OCI-M2 (cell line): ENCODE measurements at regions not wholly inside any gene's neighbourhood (a gene's known extent, or its start where the extent isn't known, plus 50 kb on each side); places are given as distances from the start of the nearest gene placed in this dataset.
"Not testable (repeated sequence)": the region's sequence is repeated elsewhere in the genome, so short reads cannot be mapped to it uniquely, and the experiment has no call there.

Experiments used
- DNase-seq: peaks from one replicate; lab custom pipeline; 2025; ENCODE audit not compliant: unreplicated experiment; lab: John Stamatoyannopoulos, UW

DNA sequence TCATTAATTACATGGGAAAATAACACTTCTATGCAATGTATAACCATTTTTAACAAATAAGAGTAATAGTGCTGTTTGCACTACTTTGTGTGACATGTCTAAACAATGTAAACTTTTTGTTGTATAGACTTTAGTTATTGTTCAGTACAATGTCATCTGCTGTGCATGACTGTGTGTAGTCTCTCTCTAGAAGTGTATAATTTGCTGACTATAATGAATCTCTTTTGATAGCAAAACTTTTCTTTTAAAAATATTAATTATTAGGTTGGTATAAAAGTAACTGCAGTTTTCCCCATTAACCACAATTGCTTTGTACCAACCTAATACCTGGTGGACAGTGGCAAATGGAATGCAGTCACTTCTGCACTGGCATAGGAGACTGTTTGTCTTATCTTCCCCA lies 124.2 kb upstream of the SGK1 start:
- no peak for DNase-seq

DNA sequence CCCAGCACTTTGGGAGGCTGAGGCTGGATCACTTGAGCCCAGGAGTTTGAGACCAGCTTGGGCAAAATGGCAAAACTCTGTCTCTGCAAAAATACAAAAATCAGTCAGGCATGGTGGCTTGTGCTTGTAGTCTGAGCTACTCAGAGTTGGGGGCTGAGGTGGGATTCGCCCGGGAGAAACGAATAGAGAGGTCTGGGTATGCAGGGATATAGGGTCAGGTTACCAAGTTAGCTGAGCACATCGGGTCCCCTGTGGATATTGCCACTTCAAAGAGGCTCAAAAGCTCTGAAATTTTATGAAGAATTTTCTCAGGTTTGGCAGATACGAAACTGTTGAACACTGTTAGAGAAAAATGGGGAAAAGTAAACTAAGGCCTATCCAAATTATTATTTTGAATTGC lies 120.9 kb upstream of the SGK1 start:
- DNase-seq, result no peak

DNA sequence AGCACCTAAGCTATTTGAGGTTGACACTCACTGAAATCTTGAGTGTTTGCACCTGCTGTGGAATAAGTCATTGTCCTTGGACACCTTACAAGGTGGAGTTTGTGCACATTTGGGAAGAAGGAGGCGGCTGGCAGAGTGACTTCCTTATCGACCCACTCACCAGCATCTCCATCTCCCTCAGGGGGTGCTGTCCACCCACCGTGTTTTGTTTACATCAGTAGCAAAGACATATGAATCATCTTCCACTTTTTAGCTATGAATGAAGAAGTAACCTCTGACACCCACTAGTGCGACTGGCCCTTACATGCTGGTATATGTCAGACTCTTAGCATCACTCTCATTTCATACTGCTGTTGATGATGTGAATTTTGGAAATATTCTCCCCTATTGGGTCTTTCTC lies 119.5 kb upstream of the SGK1 start:
- no peak for DNase-seq

DNA sequence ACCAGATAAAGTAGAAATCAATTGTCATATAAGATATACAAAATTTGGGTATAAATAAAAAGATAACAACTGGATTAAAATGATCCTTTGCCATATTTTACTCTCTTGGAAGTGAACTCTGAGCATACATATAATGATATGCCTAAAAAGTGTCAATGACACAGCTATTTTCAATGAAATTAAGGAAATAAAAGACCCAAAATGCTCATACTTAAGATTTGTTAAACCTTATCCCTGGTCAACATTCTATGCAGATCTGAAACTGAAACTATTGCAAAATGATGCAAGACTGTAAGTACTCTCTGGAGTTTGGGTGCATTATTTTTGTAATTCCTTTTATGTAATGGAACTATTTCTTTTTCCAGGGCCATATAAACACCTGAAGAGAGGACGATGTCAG lies 119.0 kb upstream of the SGK1 start:
- no peak for DNase-seq

DNA sequence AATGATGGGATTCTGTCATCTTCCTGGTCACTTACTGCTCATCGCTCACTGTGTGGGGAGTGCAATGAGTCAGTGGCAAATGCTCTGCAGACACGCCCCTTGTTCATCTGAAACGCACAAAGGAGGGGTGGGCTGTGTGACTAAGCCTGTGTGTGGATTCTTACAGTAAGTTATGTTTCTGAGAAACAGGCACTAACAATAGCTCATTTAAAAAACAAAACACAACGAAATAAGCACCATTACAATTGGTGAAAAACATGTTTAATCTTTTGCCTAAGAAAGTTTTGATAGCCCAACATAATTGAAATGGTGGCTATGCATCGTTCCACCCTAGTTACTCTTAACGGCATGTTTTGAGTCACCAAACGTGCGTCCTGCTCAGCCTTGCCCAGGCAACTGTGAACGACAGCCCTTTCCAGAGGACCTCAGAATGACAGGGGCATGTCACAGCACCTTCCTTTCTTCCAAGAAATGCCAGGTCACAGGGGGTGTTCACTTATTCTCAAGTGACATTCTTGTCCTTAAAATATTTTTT lies 118.4 kb upstream of the SGK1 start:
- no peak for DNase-seq

DNA sequence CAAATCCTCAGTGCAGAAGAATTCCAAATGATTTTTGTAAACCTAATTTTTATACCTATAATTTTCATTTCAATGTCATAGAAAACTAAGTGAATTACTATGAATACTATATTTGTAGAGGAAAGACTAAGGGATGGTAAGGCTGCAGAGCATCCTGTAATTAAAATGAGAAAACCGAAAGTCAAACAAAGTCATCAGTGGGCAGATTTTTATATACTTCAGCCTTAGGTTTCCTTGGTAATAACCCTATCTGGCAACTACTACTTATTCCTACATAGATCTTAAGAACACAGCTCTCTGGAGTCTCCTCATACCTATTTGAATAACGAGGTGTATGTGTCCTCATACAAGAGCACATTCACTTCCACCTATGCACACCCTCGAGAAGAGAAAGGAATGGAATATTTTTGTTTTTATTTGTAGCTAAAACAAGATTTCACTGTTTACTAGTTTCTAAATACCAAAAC lies 117.9 kb upstream of the SGK1 start:
- DNase-seq, result no peak

DNA sequence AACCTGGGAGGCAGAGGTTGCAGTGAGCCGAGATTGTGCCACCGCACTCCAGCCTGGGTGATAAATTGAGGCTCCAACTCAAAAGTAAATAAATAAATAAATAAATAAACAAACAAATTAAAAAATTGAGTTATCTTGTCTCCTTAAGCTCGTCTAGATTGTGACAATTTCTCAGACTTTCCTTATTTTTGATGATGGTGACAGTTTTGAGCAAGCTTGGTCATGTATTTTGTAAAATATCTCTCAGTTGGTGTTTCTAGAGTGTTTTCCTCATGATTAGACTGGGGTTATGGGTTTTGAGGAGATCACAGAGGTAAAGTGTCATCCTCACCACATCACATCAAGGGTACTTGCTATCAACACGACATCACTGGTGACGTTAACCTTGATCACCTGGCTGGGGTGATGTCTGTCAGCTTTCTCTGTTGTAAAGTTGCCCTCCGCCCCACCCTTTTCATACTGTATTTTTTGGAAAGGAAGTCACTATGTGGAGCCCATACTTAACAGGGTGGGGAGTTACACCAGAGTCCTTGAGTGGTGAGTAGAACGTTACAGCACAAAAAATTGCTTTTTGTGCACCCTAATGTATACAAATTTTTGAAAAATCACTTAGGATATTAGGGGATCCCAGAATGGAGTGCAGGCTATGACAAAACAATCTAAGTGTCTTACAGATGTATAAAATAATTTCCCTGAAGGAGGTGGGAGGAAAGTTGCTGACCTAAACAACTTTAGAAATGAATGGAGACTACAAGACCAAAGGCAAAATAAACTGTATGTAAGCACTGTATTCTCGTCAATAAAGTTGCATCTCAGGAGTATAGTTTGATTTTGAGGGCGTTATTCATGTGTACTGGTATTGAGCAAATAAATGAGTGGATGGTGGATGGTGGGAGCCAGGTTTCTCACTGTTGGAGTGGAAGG lies 116.4 kb upstream of the SGK1 start:
- DNase-seq, result no peak

DNA sequence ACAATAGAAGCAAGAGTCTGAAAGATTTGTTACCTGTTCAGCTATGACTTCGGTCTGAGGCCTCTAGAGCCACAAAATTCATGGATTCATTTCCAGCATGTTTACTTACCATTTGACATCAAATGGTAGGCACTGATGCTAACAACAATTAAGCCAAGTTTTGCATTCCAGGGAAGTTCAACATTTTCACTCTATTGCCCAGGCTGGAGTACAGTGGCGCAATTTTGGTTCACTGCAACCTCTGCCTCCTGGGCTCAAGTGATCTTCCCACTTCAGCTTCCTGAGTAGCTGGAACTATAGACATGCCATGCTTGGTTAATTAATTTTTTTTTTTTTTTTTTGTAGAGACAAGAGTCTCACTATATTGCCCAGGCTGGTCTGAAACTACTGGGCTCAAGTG lies 114.1 kb upstream of the SGK1 start:
- no peak for DNase-seq

DNA sequence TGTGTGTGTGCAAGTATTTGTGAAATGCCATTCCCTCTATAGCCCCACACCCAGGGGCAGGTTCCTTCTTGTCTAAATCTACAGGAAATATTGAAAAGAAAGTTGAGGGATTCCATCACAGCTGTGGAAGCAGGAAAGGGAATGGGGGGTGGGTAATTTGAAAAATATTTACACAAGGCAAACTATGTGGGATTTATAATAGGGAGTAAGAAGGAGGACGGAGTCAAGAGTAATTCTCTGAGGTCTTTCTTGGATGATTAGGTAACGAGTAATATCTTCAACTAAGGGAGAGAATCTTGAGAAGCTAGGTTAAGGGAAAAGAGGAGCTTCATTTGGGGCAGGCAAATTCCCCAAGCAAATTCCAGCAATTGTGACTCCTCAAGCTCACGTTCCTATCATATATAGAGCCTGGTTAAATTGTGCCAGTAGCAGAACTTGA lies 113.5 kb upstream of the SGK1 start:
- DNase-seq, result no peak

DNA sequence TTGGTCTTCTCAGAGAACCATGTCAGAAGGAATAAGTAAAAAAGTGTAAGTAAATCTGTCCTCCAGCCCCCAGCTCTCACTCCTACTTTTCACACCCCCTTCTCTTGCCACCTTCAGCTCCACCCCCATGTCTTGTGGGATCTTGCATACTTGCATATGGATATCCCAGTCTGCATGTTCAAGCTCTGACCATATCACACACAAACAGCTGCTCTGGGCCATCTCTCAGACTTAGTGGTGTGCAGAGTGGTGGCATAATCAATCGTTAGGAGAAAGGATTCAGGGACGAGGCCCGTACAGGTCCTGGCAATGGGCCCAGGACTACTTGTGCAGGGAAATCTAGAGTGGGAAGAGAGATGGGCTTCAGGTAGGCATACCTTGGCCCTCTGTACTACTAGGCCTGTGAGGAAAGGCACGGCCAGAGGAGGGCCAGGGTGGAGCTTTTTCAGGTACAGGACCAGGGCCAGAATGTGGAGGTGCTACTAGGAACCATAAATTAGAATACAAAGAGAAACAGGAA lies 112.0 kb upstream of the SGK1 start:
- DNase-seq, result no peak

DNA sequence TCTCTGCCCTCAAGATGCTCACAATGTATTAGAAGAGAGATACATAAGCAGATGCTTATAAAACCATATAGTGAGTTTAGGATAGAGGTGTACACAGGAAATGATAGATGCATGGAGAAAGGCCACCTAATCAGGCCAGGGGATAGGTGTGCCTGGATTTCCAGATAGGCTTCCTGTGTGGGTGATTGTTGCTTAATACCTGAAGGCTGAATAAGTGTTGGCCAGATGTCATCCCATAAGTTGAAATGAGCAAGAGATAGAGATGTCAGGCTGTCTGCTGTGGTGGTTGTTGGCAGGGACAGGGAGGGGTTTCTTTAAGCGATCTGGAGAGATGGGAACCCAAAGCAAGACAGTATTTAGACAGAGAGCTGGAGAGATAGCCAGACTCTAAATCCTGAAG lies 109.8 kb upstream of the SGK1 start:
- no peak for DNase-seq

DNA sequence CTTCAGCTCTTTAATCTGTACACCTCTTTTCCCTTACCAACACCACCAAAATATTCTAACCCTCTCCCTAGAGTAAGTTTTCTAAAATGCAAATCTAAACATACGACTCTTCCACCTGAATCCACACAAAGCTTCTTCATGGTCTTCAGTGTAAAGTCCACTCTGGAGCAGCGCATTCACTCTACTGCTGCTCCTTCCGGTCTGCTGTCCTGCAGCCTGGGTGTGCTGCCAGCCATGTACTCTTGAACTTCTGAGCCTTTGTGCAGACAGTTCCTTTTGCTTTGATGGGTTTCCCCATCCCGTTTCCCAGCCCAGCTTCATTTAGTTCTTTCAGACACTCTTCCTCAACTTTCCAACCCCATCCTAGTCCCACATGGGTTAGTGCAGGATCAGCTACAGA lies 108.7 kb upstream of the SGK1 start:
- DNase-seq, result no peak

DNA sequence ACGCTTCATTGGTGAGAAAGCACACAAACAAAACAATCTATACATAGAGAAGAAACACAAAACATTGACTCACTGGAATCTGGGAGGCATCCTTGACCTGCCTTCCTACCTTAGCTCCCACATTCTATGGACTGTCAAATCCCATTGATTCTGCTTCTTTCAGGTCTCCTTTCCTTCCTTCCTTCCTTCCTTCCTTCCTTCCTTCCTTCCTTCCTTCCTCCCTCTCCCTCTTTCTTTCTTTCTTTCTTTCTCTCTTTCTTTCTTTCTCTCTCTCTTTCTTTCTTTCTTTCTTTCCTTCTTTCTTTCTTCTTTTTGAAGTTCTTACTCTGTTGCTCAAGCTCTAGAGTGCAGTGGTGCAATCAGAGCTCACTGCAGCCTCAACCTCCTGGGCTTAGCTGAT lies 108.0 kb upstream of the SGK1 start:
- not testable (repeated sequence) for DNase-seq

DNA sequence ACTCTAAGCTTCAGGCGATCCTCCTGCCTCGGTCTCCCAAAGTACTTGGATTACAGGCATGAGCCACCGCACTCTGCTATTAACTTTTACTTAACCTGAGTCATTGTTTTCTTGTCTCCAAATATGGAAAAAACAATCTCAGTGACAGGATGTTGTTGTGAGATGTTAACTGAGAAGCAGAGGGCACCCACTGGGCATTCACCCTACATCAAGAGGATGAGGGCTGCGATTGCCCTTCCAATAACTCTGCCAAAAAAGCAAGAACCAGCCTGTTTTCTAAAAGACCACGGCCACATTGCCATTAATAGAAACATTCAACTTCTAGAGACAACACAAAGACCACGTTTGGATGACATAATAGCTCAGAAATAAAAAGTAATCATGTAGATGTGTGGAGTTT lies 107.6 kb upstream of the SGK1 start:
- no peak for DNase-seq

DNA sequence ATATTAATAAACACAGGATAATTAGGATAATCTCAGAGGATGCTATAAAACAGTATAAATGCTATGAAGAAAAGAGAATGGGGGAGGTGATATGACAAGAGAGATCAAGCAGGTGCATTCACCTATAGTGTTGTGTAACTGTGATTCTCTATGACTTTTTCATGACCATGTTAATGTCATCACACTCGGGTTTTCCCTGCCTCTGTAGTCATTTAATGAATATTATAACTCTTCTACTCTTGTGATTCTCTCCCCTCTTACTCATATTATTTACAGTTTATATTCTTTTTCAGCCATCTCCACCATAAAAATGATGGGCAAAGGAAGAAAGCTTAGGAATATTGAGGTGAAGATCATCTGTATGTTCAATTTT lies 106.9 kb upstream of the SGK1 start:
- no peak for DNase-seq

DNA sequence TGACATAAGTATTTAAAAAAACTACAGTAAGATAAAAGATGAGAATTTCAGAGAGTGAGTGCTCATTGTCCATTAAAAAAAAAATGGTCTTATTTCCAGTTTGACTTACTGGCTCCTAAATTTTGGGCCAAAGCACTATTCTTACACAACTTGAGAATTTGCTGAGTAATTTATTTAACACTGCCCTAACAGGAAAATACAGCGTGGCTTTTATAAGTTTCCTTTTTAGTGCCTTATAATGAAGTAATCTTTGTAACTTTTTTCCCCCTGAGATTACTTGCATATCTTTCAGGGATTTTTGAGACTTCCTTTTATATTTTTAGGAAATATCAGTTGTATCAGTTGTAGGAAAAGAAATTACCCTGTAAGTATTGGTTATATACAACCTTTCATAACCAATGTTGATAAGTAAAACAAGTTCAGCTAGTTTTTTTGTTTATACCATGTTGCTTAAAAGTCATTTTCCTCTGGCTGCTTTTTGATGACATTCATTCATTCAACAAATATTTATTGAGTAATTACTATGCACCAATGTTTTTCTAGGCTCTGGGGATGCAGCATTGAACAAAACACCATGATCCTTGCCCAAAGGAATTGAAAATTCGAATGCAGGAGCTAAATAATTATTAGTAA lies 106.4 kb upstream of the SGK1 start:
- no peak for DNase-seq

DNA sequence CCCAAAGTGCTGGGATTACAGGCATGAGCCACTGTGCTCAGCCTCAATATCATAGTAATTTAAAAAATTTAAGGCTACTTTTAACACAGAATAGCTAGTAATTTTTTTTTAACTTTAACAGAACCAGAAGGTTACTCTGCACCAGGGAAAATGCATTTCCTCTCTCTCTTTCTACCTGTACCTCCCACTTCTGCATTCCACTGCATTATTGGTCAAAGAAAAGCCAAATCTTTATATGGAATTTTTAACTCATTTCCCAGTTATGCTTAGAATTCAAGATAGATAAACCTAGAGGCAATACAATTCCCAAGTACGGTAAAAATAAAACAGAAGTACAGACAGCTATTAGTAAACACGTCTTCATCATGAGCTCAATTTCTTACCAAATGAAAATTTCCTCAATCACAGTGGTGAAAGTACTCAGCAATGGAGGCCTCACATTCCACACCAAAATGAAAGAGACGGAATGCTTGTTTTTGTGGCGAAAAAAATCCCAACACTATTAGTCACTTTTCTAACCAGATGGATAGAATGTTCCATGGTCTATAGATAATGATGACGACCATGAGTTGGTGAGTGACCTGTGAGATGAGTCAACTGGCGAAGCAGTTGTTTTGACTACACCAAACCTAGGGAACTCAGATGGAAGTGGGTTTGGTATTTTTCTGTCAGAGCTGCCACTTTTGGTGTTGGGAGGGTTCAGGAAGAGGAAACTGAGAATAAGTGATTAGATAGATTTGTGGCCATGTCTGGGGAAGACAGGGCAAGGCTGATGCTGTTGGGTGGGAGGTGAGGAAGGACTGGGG lies 104.7 kb upstream of the SGK1 start:
- no peak for DNase-seq

DNA sequence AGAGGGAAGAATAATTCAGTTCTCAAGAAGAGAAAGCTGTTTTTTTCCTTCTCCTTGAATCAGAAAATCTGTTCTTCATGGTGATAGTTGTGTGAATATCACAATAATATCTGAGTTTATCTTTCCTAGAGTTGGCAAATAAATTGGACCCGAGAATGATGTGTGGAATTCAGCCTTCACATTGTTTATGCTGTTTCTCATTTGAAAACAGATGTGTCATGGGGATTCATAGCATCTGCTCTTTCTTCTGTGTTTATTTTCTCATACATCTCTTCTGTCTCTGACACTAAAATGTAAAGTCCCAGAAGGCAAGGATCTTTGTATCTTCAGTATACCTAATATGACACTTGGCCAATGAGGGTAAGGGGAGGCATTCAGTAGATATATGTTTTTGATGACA lies 103.6 kb upstream of the SGK1 start:
- no peak for DNase-seq

DNA sequence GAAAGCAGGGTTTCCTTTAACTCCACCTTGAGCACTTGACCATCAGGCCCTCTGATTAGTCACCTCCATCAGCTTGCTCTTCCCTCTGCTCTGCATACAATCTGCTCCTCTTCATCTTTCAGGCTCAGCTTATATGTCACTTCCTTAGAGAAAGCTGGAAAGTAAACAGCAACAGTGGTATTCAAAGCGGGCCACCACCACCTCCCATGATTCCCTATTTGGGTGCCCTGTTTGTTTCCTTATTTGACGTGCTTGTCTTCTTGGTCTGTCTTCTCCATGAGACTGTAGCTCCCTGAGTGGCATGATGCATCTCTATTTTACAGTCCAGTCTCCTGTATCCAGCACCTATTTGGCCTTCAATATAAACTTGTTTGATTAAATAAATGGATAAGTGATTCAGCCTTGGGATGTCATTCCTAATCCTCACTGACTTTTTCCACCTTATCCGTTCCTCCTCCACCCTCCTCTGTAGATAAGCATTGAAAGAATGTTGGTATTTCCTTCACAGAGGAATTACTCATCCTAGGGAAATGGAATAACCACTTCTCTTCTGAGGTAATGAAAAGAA lies 102.8 kb upstream of the SGK1 start:
- no peak for DNase-seq

DNA sequence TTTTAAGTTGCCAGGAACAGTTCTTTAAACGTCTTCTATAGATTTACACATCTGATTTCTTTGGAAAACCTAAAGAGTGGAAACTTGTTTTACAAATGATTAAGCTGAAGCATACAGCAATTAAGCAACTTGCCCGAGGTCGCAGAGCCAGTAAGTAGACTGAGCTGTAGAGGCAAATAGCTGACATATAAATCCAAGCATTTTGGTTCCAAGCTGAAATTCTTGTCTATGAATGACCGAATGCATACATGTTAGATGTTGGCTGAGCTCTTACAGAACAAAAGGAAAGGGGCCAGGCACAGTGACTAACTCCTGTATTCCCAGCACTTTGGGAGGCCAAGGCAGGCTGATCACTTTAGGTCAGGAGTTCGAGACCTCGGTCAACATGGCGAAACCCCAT lies 101.8 kb upstream of the SGK1 start:
- no peak for DNase-seq
